ENCODE measurements at regions not wholly inside any gene's neighbourhood (a gene's known extent, or its start where the extent isn't known, plus 50 kb on each side); places are given as distances from the start of the nearest gene placed in this dataset.
"Not testable (repeated sequence)": the region's sequence is repeated elsewhere in the genome, so short reads cannot be mapped to it uniquely, and the experiment has no call there.

DNA sequence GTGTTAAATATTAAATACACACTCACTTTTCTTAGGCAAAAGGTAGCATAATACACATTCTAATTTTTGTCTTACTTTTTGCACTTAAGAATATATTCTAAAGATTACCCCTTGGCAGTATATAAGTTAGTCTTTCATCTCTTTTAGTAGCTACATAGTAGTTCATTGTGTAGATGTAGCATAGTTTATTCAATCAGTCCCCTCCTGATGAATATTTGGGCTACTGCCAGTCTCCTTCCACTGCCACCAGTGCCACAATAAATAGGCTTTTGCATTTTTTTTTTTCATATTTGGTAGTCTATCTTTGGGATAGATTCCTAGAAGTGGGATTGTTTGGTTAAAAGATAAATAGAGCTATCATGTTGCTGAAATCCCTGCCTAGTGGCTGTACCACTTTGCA lies 388.8 kb upstream of the RUNX1 start:
- no peak overlapping the region for H3K4me3 ChIP-seq
- DNase-seq (ENCODE audit: low read depth in 1 of 2, low spot score in 1 of 2): no peak
- CTCF ChIA-PET: interaction anchor here (1.2 kb wide), 1 partner anchor 548 kb away, joined by 3 read pairs; no protein-coding TSS in a partner anchor
- TF ChIP-seq RARB (CRISPR knock-in tag; IDR thresholded peaks at IDR 0.05) (no peak), ZC3H11A (IDR thresholded peaks at IDR 0.05) (no peak), POLR2A (IDR thresholded peaks at IDR 0.05; ENCODE audit: low read length) (no peak), RCOR1 (IDR thresholded peaks at IDR 0.05; ENCODE audit: low read depth, low read length) (no peak), CHD2 (IDR thresholded peaks at IDR 0.05; ENCODE audit: low read length, partially characterized antibody) (no peak), EHF (CRISPR knock-in tag; IDR thresholded peaks at IDR 0.05) (no peak), NFE2L2 (conservative IDR thresholded peaks at IDR 0.05; ENCODE audit: low read length) (no peak), ZNF302 (CRISPR knock-in tag; IDR thresholded peaks at IDR 0.05) (no peak), JUNB (IDR thresholded peaks at IDR 0.05) (no peak), TP53 (CRISPR knock-in tag; IDR thresholded peaks at IDR 0.05) (no peak), ELK1 (IDR thresholded peaks at IDR 0.05; ENCODE audit: low read depth, low read length) (no peak)
- TF ChIP-seq, protein P1, sequence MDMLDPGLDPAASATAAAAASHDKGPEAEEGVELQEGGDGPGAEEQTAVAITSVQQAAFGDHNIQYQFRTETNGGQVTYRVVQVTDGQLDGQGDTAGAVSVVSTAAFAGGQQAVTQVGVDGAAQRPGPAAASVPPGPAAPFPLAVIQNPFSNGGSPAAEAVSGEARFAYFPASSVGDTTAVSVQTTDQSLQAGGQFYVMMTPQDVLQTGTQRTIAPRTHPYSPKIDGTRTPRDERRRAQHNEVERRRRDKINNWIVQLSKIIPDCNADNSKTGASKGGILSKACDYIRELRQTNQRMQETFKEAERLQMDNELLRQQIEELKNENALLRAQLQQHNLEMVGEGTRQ (IDR thresholded peaks at IDR 0.05): no peak
- FAIRE-seq: no peak
- no peak overlapping the region for H3K4me2 ChIP-seq
- no peak for ATAC-seq
- 0 out of 3 replicates have a peak, but pooled peaks cover 6% of the 10 kb centered on the region for H3K9me3 ChIP-seq
- H3K4me1 ChIP-seq: no peaks in the 10 kb centered on the region
- POLR2A ChIA-PET: no interaction called here
- H3K27ac ChIP-seq: no peak overlapping the region

- DNase-seq (ENCODE audit: low read depth in 1 of 2, low spot score in 1 of 2): no peak
- no peak for ATAC-seq
- H3K4me1 ChIP-seq: no peaks in the 10 kb centered on the region
- no peak overlapping the region for H3K4me2 ChIP-seq
- no peak for FAIRE-seq
- H3K9me3 ChIP-seq: 0 out of 3 replicates have a peak, but pooled peaks cover 6% of the 10 kb centered on the region
- 0% methylated on average over 1 of the region's 1 CpG for WGBS (ENCODE audit: missing lambda C conversion rate)
- TF ChIP-seq SMC3 (IDR thresholded peaks at IDR 0.05) (no peak), PBX3 (IDR thresholded peaks at IDR 0.05) (no peak), EHMT2 (IDR thresholded peaks at IDR 0.05; ENCODE audit: low read depth) (no peak), CHD2 (IDR thresholded peaks at IDR 0.05; ENCODE audit: low read length, partially characterized antibody) (no peak), JUNB (IDR thresholded peaks at IDR 0.05) (no peak), KDM1A (IDR thresholded peaks at IDR 0.05; ENCODE audit: low read depth) (no peak), POLR2A (IDR thresholded peaks at IDR 0.05; ENCODE audit: low read length) (no peak), ZSCAN20 (CRISPR knock-in tag; IDR thresholded peaks at IDR 0.05) (no peak), HES2 (IDR thresholded peaks at IDR 0.05) (no peak), RCOR1 (IDR thresholded peaks at IDR 0.05; ENCODE audit: low read depth, low read length) (no peak), ZC3H11A (IDR thresholded peaks at IDR 0.05) (no peak), E2F6 (IDR thresholded peaks at IDR 0.05; ENCODE audit: borderline replicate concordance, low read depth) (no peak), CTCF (IDR thresholded peaks at IDR 0.05) (no peak), CBX2 (IDR thresholded peaks at IDR 0.05; ENCODE audit: borderline replicate concordance, low read depth) (no peak), TP53 (CRISPR knock-in tag; IDR thresholded peaks at IDR 0.05) (no peak)
- TF ChIP-seq, protein P2, sequence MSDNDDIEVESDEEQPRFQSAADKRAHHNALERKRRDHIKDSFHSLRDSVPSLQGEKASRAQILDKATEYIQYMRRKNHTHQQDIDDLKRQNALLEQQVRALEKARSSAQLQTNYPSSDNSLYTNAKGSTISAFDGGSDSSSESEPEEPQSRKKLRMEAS (IDR thresholded peaks at IDR 0.05): no peak
- TF ChIP-seq, protein P3, sequence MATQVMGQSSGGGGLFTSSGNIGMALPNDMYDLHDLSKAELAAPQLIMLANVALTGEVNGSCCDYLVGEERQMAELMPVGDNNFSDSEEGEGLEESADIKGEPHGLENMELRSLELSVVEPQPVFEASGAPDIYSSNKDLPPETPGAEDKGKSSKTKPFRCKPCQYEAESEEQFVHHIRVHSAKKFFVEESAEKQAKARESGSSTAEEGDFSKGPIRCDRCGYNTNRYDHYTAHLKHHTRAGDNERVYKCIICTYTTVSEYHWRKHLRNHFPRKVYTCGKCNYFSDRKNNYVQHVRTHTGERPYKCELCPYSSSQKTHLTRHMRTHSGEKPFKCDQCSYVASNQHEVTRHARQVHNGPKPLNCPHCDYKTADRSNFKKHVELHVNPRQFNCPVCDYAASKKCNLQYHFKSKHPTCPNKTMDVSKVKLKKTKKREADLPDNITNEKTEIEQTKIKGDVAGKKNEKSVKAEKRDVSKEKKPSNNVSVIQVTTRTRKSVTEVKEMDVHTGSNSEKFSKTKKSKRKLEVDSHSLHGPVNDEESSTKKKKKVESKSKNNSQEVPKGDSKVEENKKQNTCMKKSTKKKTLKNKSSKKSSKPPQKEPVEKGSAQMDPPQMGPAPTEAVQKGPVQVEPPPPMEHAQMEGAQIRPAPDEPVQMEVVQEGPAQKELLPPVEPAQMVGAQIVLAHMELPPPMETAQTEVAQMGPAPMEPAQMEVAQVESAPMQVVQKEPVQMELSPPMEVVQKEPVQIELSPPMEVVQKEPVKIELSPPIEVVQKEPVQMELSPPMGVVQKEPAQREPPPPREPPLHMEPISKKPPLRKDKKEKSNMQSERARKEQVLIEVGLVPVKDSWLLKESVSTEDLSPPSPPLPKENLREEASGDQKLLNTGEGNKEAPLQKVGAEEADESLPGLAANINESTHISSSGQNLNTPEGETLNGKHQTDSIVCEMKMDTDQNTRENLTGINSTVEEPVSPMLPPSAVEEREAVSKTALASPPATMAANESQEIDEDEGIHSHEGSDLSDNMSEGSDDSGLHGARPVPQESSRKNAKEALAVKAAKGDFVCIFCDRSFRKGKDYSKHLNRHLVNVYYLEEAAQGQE (IDR thresholded peaks at IDR 0.05): no peak
- ChIA-PET CTCF (interaction anchor here (1.0 to 1.2 kb wide), 2 partner anchors 547 to 743 kb away, joined by 3 read pairs; no protein-coding TSS in a partner anchor), POLR2A (no interaction called here)
- H3K4me3 ChIP-seq: no peak overlapping the region
- H3K27ac ChIP-seq: no peak overlapping the region
These were observed 387.8 kb upstream of the RUNX1 start for GRCh38 chr21:35436899-35437298.

DNA sequence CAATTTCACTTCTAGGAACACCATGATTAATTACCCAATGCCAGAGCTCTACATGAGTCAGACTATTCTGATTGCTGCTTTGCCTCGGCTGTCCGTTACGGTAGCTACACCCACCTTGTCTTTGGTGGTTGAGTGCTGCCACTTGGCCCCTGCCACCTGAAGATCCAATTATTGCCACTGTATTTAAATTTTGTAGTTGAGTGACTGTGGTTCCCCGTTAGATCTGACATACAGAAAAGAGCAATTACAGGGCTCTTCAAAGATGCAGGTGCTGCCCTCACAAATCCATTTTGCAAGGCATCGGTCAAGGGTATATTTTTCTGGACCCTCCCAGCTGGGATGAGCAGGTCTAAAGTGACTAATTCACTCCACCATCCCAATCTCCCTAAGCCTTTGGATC lies 383.5 kb upstream of the RUNX1 start:
- H3K27ac ChIP-seq; DNase-seq (ENCODE audit: low read depth in 1 of 2, low spot score in 1 of 2); H3K4me3 ChIP-seq; H3K4me1 ChIP-seq; POLR2A ChIA-PET; H3K4me2 ChIP-seq; ATAC-seq; CTCF ChIA-PET; H3K9me3 ChIP-seq; FAIRE-seq: not testable (repeated sequence)
- WGBS (ENCODE audit: missing lambda C conversion rate): 39% methylated on average over 4 of the region's 5 CpGs

Measured in A549 (cell line).